Posterior vena cava (tissue), 2 donors: ENCODE measurements at regions not wholly inside any gene's neighbourhood (a gene's known extent, or its start where the extent isn't known, plus 50 kb on each side); places are given as distances from the start of the nearest gene placed in this dataset.
A peak's percentile ranks its signal among the peaks of the same experiment; 100 is the strongest.
"Not testable (repeated sequence)": the region's sequence is repeated elsewhere in the genome, so short reads cannot be mapped to it uniquely, and the experiment has no call there.

Experiments used
- DNase-seq: peaks from one replicate; pipeline ENCODE4 v3.0.0-alpha.2; 2020; ENCODE audit warnings: low spot score
- intact Hi-C, 2 donors: fragments of 100-400 bp; cut with DNase I; formaldehyde crosslinking; loops; one replicate each; pipeline versions ENCODE4 v1.14.1 to v1.14.2; 2022 to 2023
- donor health status: DM: yes; HTN: yes; CAD: no.
- donor health status: DM: yes; HTN: yes; CAD: no.

- intact Hi-C loops = no loop called here
- DNase-seq = no peak
Measured at GRCh38 chr13:62524061-62524460, 1108.4 kb upstream of the PCDH20 start.

GRCh38 chr13:62512194-62513141 lies 1096.8 kb upstream of the PCDH20 start:
- DNase-seq = peak; percentile 40
- intact Hi-C loops = no loop called here

DNA sequence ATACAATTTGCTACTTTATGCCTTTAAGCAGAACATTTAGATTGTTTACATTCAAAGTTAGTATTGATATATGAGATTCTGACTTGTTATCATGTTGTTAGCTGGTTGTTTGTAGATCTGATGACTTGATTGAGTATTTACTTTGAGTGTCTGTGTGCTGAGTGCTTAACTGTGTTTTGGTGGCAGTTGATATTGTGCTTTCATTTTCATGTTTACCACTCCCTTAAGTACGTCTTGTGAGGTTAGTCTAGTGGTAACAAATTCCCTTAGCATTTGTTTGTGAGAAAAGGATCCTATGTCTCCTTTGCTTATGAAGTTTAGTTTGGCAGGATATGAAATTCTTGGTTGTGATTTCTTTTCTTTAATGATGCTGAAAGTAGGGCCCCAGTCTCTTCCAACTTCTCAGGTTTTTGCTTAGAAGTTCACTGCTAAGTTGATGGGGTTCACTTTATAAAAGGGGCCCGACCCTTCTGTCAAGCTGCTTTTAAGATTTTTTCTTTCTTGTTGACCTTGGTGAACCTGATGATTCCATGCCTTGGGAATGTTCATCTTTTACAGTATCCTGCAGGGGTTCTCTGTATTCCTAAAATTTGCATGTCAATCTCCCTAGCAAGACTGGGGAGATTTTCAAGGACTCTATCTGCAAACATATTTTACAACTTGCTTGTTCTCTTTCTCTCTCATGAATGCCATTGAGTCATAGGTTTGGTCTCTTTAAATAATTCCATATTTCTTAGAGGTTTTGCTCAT lies 1095.4 kb upstream of the PCDH20 start:
- intact Hi-C loops = no loop called here
- DNase-seq = no peak

DNA sequence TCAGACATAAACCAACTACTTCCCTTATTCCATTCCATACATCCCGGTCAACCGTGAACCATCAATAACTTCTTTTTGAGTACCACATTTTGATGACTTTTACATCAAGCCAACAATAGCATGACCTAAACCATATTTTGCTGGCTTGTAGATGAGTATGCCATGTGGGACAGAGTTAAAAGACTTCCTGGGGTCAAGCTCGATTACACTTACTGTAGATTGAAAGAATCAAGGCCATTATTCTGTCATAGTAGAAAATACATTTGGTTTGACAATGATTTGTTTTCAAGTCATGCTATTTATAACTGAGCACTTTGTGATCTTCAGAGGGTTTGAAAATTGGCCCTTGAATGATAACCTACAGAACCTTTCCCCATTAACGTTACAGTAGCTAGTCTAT lies 1086.9 kb upstream of the PCDH20 start:
- intact Hi-C loops = no loop called here
- no peak for DNase-seq

DNA sequence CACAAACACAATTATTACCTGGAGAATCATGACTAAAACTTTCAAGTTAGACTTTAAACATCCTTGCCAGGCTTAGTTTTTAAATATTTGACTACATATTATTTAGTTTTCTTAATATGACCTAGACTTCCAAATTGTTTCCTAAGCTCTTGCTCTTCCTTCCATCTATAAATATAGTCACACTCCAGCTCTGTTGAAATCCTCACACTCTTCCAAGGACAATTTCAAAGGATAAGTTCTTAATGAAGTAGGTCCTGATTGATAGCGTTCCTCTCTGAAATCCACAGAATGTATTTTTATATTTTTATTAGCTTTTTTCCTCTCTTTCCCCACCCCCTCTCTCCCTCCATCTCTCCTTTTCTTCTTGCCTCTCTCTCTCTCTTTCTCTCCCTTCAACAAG lies 1074.1 kb upstream of the PCDH20 start:
- intact Hi-C loops = no loop called here
- no peak for DNase-seq

DNA sequence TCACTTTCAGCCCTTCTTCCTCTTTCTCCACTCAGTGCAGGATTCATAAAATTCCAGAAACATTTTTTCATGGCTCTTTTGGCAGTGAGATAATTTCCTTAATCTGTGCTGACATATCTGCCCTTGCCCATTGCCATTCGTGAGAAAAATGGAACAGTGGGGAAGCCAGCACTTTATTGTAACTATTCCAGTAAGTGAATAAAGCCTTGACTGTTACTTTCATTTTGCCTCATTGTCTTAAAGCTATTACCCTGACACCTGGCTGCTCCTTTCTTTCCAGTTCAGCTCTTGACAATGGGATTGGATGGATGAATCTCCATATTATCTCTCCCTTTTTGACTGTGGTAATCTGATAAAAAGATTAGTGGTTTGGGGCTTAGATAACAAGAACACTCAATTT lies 1068.1 kb upstream of the PCDH20 start:
- intact Hi-C loops = no loop called here
- no peak for DNase-seq

DNA sequence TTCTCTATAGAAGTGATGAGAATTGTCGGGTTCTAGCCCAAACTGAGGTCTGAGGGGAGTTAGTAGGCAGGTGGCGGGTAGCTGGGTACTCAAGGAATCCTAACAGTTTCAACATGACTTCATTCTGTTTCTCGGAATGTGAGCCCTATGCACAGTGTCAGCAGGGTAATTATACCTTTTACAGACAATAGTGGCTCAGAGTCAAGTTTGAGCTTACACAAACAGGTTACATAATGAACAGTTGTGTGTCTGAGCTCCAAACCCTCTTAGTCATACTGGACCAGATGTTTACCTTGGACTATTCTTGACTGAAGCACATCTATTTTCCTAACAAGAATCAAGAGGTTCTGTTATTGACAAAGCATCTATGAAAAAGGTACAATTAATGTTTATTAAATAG lies 1066.7 kb upstream of the PCDH20 start:
- intact Hi-C loops = loop anchor here in 1 of 2 donors (1.0 kb wide), 1 partner anchor 16 kb away; no protein-coding TSS in a partner anchor
- DNase-seq = no peak

DNA sequence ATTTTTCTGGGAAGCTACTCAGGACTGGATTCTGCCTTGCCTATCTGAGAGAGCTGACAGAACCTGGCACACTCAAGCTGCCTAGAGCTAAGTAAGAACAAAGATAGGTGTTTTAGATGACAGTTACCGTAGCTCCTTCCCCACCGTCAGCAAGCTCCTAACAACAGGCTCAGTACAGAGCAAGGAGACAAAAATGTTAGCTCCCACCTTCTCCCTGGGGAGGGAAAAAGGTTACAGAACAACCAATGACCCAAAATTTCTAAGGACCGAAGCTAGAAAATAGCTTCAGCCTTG lies 1058.2 kb upstream of the PCDH20 start:
- DNase-seq = no peak
- intact Hi-C loops = no loop called here

GRCh38 chr13:62473190-62473943 lies 1057.7 kb upstream of the PCDH20 start:
- DNase-seq = no peak
- intact Hi-C loops = no loop called here

- DNase-seq = no peak
- intact Hi-C loops = no loop called here
Measured at GRCh38 chr13:62453761-62454160, 1038.1 kb upstream of the PCDH20 start.

DNA sequence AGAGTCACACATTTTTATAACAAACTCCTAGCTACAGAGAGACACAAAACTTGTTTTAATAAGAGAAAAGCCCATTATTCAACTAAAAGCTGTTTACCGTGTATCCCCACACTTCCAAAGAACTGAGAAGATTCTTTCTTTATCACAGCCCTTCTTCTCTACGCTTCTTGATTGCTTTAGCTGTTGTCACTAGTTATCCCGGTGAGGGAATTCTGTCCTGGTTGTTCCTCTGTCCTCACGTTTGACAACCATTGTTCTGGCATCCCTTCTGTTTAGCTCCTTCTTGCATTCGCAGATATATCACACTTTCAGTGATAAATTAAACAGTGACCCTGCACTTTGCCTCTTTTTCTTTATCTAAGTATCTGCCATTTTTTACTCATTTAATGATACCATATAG lies 1035.1 kb upstream of the PCDH20 start:
- DNase-seq = no peak
- intact Hi-C loops = no loop called here

DNA sequence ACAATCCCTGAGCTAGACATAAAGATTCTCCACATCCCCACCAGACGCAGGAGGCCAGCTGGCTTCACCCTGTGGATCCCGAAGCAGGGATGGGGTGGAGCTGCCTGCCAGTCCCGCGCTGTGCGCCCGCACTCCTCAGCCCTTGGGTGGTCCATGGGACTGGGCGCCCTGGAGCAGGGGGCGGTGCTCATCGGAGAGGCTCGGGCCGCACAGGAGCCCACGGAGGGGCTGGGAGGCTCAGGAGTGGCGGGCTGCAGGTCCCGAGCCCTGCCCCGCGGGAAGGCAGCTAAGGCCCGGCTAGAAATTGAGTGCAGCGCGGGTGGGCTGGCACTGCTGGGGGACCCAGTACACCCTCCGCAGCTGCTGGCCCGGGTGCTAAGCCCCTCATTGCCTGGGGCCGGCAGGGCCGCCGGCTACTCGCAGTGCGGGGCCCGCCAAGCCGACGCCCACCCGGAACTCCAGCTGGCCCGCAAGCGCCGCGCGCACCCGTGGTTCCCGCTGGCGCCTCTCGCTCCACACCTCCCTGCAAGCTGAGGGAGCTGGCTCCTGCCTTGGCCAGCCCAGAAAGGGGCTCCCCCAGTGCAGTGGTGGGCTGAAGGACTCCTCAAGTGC lies 1032.2 kb upstream of the PCDH20 start:
- intact Hi-C loops = not testable (repeated sequence)
- DNase-seq = peak; percentile 73

DNA sequence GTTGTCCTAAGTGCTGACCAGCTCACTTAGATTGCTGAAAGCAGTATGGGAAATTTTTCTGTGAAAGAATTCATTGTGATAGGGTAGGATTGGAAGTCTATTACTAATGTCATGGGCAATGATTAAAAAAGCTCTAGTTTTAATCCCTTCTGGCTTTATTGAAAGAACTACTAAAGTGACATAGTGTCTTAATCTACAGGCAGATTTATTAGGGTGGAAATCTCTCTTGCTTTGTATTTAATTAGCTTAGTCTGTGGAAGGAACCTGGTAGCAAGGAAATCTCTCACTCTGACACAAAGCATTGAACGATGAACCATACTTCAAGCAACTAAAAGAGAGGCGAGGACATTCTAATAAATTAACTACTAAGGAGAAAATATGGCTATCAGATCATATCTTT lies 1029.2 kb upstream of the PCDH20 start:
- intact Hi-C loops = no loop called here

DNA sequence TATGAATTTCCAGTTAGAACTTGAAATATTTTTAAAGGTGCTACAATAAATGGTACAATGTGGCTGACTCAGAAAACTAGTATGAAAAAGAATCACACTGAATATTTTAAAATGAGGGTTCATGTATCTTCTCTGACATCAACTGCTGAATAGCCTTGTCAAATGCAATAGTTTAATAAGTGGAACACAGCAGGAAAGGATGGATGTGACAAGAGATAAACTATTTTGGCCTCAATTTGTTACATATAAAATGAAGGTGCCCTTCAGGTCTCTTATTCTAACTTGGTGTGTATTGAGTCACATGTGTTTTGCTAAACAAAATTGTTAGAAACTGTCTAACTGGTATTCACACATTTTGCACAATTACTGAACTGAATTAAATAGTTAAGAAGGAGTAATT lies 1018.4 kb upstream of the PCDH20 start:
- DNase-seq = no peak
- intact Hi-C loops = loop anchor here in 1 of 2 donors (10.0 kb wide), 1 partner anchor 1139 kb away; no protein-coding TSS in a partner anchor

More for the DNA sequence above, 1029.2 kb upstream of the PCDH20 start:
- DNase-seq = no peak

GRCh38 chr13:62433660-62434059 lies 1018.0 kb upstream of the PCDH20 start:
- intact Hi-C loops = loop anchor here in 1 of 2 donors (10.0 kb wide), 1 partner anchor 1139 kb away; no protein-coding TSS in a partner anchor
- no peak for DNase-seq

DNA sequence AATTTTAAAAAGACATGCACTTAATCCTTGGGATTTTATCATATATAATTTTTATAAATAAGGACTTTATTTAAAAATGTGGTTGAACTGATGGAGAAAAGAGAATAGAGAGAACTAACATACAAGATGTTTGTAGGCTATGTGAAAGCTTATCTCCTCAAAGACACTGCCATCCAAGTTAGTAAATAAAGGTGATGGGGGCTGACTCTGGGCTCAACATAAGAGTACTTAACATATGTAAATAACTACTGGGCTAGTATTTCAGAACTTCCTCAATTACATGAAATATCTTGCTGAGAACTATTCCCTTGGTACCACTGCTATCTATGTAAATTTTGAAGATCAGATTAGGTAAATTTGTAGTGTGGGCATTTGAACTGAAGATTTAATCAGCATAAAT lies 1017.3 kb upstream of the PCDH20 start:
- DNase-seq = no peak
- intact Hi-C loops = loop anchor here in 1 of 2 donors (10.0 kb wide), 1 partner anchor 1138 kb away; no protein-coding TSS in a partner anchor

GRCh38 chr13:62432295-62432694 lies 1016.6 kb upstream of the PCDH20 start:
- intact Hi-C loops = loop anchor here in 1 of 2 donors (10.0 kb wide), 1 partner anchor 1137 kb away; no protein-coding TSS in a partner anchor
- DNase-seq = no peak

DNA sequence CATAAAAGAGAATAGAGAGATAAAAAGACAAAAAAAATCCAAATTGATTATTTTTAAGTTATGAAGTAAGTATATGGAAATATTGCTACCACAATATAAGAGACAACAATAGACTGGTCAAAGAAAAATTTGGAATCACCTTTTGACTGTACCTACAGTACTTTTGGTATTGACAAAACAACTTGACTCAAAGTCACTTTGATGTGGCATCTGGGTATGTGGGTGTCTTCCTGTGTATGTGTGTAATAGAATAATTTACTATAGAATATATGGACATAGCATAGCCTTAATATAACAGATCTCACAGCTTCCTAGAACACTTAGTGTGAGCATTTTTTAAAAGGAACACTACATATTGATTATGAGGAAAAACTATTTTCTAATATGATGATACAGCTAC lies 1016.2 kb upstream of the PCDH20 start:
- intact Hi-C loops = loop anchor here in 1 of 2 donors (10.0 kb wide), 1 partner anchor 1137 kb away; no protein-coding TSS in a partner anchor
- no peak for DNase-seq

- DNase-seq = no peak
- intact Hi-C loops = no loop called here
Measured at GRCh38 chr13:62418872-62419271, 1003.2 kb upstream of the PCDH20 start.
